Cardiac fibroblast (primary cell): ENCODE measurements at regions not wholly inside any gene's neighbourhood (a gene's known extent, or its start where the extent isn't known, plus 50 kb on each side); places are given as distances from the start of the nearest gene placed in this dataset.

Source experiments
- DNase-seq, 2 donors: peaks; one replicate each; pipeline versions ENCODE4 v3.0.0 to v3.0.0-alpha.2; 2010; ENCODE audit warnings: low read depth in 2 of 2
- H3K4me3 ChIP-seq, 2 donors: replicated peaks in 1 of 2; 1 replicate in 1 of 2; 2 replicates in 1 of 2; pipeline ENCODE4 v1.5.1; 2011; ENCODE audit warnings: low read depth in 2 of 2, low read length in 2 of 2, mild to moderate bottlenecking in 2 of 2, moderate library complexity in 1 of 2
- TF ChIP-seq, protein P1 (sequence below): IDR thresholded peaks from one replicate; pipeline ENCODE4 v1.5.1; 2011; ENCODE audit warnings: low read depth, mild to moderate bottlenecking, low read length, inconsistent platforms

DNA sequence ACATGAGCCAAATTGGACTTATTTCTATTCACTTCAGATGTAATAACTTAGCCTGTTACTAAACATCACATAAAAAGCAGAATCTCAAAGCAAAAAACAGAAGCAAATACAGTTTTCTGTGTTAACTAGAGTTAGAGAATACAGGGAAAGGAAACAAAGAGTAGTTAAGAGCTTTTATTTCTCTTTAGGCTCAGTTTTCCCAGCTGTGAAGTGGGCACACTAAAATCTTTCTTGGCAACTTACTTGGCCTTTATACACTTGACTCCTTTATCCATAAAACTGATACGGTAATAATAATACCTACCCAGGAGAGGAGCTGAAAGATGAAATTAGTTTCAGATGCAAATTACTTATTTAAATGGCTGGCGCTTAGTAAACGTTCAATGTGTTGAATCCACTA is 132.8 kb upstream of the SPATS2L start:
- H3K4me3 ChIP-seq, result no peak overlapping the region
- TF ChIP-seq, protein P1, sequence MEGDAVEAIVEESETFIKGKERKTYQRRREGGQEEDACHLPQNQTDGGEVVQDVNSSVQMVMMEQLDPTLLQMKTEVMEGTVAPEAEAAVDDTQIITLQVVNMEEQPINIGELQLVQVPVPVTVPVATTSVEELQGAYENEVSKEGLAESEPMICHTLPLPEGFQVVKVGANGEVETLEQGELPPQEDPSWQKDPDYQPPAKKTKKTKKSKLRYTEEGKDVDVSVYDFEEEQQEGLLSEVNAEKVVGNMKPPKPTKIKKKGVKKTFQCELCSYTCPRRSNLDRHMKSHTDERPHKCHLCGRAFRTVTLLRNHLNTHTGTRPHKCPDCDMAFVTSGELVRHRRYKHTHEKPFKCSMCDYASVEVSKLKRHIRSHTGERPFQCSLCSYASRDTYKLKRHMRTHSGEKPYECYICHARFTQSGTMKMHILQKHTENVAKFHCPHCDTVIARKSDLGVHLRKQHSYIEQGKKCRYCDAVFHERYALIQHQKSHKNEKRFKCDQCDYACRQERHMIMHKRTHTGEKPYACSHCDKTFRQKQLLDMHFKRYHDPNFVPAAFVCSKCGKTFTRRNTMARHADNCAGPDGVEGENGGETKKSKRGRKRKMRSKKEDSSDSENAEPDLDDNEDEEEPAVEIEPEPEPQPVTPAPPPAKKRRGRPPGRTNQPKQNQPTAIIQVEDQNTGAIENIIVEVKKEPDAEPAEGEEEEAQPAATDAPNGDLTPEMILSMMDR, result no peak
- no peak for DNase-seq

DNA sequence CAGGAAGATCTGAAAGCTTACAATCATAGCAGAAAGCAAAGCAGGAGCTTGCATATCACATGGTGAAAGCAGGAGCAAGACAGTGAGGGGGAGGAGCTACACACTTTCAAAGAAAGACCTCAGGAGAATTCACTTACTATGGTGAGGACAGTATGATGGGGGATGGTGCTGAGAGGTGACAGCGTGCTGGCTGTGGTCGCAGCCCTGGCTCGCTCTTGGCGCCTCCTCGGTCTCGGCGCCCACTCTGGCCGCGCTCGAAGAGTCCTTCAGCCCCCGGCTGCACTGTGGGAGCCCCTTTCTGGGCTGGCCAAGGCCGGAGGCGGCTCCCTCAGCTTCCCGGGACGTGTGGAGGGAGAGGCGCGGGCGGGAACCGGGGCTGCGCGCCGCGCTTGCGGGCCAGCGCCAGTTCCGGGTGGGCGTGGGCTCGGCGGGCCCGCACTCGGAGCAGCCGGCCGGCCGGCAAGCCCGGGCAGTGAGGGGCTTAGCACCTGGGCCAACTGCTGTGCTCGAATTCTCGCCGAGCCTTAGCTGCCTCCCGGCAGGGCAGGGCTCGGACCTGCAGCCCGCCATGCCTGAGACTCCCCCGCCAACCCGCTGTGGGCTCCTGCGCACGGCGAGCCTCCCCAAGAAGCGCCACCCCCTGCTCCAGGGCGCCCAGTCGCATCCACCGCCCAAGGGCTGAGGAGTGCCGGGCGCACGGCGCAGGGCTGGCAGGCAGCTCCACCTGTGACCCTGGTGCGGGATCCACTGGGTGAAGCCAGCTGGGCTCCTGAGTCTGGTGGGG is 131.9 kb upstream of the SPATS2L start:
- no peak for DNase-seq
- TF ChIP-seq, protein P1, result no peak
- H3K4me3 ChIP-seq, result no peak overlapping the region

DNA sequence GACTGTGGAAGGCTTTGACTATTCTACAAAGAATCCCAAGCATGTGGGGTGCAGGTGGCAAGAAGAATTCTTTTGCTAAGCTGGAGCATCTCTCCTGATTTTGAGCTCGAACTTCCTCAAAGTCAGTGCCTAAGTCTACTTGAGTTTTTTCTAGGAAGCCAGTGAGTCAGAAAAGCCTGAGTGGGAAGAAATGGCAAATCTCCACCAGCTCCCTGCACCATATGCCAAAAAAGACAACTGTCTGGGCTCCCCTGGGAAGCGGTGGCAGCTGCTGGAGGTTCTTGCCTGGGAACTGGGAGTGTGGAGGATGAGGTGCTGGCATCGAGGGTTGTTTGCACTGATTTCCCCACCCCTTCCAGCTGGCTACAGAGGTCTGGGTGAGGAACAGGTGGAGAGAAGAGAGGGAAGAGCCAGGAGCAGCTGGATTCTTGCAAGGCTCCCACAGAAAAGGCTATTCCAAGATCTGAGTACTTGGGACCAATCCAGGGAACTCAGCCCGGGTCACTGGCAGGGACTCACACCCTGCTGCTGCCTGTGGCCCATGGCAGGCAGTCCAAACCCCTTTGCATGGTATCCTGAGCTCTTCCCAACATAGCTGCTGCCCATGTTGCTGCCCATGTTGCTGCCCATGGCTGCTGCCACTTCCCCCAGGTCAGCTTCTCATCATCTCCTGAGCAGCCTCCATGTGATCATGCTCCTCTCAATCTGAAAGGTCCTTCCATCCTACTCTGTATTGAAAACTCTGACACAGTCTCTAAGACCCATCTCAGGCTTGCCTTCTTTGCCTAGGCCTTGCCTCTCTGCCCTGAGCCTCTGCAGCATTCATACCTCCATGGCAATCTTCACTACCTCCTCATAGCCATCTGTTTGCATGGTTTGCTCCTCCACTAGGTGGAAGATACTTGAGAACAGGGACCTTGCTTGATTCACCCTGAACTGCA is 128.3 kb upstream of the SPATS2L start:
- H3K4me3 ChIP-seq, result no peak overlapping the region
- DNase-seq, result no peak
- TF ChIP-seq, protein P1, result no peak

DNA sequence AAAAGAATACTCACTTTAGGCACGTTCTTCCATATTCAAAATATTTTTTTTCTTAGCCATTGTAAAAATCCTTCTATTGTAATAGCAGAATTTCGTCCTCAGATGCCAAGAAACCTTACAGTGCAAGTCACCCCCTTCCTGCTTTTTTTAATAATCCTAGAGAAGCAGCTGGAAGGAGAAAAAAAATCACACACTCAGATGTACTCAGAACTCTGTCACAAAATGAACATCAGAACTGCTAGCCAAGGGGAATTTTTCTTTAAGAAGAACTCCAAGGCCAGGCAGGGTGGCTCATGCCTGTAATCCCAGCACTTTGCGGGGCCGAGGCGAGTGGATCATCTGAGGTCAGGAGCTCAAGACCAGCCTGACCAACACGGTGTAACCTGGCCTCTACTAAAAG is 127.3 kb upstream of the SPATS2L start:
- DNase-seq, result no peak
- TF ChIP-seq, protein P1, result no peak
- H3K4me3 ChIP-seq, result no peak overlapping the region

DNA sequence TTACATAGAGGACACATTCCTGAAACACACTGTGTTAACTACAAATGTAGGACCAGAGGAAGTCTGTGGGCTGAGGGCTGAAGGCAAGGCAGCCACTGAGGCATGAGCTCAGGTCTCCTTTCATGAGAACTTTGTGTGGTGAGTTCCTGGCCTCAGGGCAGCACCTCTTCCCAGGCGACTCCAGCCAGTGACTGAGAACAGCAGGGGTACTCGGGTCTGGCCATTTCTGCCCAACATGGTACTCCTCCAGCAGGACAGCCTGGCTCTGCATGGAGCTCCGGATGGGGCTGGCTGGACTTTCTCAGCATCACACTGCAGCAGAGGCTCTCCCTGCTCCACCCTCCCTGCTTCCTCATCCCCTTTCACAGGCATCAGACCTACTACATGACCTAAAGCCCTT is 125.5 kb upstream of the SPATS2L start:
- no peak overlapping the region for H3K4me3 ChIP-seq
- TF ChIP-seq, protein P1, result no peak
- no peak for DNase-seq

DNA sequence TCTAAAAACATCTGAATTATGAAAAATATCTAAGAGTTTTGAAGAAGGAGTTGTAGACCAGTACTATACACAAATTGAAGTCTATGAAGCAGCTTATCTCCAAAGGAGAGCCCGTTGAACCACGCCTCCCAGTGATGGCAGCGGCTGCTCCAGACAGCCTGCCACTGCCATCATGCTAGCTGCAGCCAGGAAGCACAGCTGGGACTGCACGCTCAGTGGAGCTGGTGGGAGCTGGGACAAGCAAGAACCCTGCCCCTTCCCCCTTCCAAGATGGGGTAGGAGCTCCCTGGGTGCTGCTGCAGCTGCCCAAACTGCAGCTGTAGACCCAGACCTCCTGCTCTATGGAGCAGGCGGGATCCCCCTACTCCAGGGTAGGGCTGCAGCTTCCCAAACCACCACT is 124.7 kb upstream of the SPATS2L start:
- TF ChIP-seq, protein P1, result no peak
- DNase-seq, result no peak

More for the DNA sequence above, 124.7 kb upstream of the SPATS2L start:
- no peak overlapping the region for H3K4me3 ChIP-seq
